ENCODE measurements at regions not wholly inside any gene's neighbourhood (a gene's known extent, or its start where the extent isn't known, plus 50 kb on each side); places are given as distances from the start of the nearest gene placed in this dataset.

DNA sequence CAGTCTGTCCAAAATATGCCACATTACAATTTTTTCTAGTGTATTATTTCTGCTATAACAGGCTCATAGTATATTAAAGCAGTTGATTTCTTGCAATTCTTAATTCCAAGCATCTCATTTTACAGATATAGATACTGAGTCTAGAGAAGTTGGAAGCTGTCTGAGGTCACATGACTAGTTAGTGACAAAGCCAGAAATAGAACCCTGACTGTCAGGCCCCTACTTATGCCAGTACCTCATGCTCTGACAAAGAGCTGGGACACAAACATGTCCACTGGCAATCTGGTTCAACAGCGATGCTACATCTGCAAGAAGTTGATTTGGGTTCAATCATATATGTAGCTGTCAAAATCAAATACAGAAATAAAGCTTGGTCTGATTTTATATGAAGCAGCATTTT lies 750.4 kb upstream of the FAM98A start:
- Histone ChIP-seq H3K27me3 (ENCODE audit: insufficient read depth, poor library complexity, severe bottlenecking) (no peaks in the 10 kb centered on the region), H3K4me3 (replicated peaks; ENCODE audit: insufficient read depth, low read length) (no peak overlapping the region), H3K27ac (replicated peaks) (no peak overlapping the region)
- TF ChIP-seq SPI1 (IDR thresholded peaks at IDR 0.05; ENCODE audit: borderline replicate concordance, low read depth) (no peak), GABPA (IDR thresholded peaks at IDR 0.05; ENCODE audit: low read depth) (no peak)
- no peak for DNase-seq (ENCODE audit: low read depth in 1 of 2, low spot score in 1 of 2)

DNA sequence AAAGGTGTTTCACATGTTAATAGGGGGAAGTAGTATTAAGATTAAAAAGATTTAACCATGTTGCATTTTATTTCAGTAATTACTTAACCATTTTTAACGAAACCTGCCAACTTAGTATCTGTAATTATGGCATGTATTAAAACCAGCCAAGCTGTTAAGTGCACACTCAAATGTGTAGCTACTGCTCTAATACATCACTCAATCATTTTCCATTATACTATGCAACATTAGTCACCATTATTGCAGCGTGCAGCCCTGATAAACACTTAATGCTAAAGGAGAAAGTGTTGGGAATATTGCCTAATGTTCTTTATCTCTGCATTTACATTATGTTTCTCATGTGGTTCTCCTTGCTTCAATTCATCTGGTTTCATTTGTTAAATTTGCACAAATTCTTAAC lies 745.9 kb upstream of the FAM98A start:
- H3K4me3 ChIP-seq (replicated peaks; ENCODE audit: insufficient read depth, low read length), result no peak overlapping the region
- TF ChIP-seq, protein P1, sequence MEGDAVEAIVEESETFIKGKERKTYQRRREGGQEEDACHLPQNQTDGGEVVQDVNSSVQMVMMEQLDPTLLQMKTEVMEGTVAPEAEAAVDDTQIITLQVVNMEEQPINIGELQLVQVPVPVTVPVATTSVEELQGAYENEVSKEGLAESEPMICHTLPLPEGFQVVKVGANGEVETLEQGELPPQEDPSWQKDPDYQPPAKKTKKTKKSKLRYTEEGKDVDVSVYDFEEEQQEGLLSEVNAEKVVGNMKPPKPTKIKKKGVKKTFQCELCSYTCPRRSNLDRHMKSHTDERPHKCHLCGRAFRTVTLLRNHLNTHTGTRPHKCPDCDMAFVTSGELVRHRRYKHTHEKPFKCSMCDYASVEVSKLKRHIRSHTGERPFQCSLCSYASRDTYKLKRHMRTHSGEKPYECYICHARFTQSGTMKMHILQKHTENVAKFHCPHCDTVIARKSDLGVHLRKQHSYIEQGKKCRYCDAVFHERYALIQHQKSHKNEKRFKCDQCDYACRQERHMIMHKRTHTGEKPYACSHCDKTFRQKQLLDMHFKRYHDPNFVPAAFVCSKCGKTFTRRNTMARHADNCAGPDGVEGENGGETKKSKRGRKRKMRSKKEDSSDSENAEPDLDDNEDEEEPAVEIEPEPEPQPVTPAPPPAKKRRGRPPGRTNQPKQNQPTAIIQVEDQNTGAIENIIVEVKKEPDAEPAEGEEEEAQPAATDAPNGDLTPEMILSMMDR (IDR thresholded peaks at IDR 0.05; ENCODE audit: insufficient read depth, low read length), result no peak
- TF ChIP-seq SPI1 (IDR thresholded peaks at IDR 0.05; ENCODE audit: borderline replicate concordance, low read depth), result no peak
- no peak for TF ChIP-seq POLR2AphosphoS5 (IDR thresholded peaks at IDR 0.05; ENCODE audit: low read depth)
- TF ChIP-seq, protein P2, sequence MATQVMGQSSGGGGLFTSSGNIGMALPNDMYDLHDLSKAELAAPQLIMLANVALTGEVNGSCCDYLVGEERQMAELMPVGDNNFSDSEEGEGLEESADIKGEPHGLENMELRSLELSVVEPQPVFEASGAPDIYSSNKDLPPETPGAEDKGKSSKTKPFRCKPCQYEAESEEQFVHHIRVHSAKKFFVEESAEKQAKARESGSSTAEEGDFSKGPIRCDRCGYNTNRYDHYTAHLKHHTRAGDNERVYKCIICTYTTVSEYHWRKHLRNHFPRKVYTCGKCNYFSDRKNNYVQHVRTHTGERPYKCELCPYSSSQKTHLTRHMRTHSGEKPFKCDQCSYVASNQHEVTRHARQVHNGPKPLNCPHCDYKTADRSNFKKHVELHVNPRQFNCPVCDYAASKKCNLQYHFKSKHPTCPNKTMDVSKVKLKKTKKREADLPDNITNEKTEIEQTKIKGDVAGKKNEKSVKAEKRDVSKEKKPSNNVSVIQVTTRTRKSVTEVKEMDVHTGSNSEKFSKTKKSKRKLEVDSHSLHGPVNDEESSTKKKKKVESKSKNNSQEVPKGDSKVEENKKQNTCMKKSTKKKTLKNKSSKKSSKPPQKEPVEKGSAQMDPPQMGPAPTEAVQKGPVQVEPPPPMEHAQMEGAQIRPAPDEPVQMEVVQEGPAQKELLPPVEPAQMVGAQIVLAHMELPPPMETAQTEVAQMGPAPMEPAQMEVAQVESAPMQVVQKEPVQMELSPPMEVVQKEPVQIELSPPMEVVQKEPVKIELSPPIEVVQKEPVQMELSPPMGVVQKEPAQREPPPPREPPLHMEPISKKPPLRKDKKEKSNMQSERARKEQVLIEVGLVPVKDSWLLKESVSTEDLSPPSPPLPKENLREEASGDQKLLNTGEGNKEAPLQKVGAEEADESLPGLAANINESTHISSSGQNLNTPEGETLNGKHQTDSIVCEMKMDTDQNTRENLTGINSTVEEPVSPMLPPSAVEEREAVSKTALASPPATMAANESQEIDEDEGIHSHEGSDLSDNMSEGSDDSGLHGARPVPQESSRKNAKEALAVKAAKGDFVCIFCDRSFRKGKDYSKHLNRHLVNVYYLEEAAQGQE (IDR thresholded peaks at IDR 0.05; ENCODE audit: insufficient replicate concordance, low read depth), result no peak
- TF ChIP-seq GABPA (IDR thresholded peaks at IDR 0.05; ENCODE audit: low read depth), result no peak
- no peak for DNase-seq (ENCODE audit: low read depth in 1 of 2, low spot score in 1 of 2)
- H3K27me3 ChIP-seq (ENCODE audit: insufficient read depth, poor library complexity, severe bottlenecking), result no peaks in the 10 kb centered on the region
- no peak overlapping the region for H3K27ac ChIP-seq (replicated peaks)

DNA sequence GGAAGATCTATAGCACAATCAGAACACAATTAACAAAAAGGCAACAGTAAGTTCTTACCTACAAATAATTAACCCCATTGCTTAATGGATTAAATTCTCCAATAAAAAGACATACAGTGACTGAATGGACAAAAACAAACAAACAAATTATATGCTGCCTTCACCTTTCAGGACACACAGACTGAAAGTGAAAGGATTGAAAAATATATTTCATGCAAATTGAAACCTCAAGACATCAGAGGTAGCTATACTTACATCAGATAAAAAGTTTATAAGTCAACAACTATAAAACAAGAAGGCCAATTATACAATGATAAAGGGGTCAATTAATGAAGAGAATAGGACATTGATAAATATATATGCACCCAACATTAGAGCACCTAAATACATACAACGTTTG lies 741.2 kb upstream of the FAM98A start:
- TF ChIP-seq POLR2AphosphoS5 (IDR thresholded peaks at IDR 0.05; ENCODE audit: low read depth), result no peak
- TF ChIP-seq, protein P2 (IDR thresholded peaks at IDR 0.05; ENCODE audit: insufficient replicate concordance, low read depth), result no peak
- TF ChIP-seq GABPA (IDR thresholded peaks at IDR 0.05; ENCODE audit: low read depth), result no peak
- TF ChIP-seq, protein P1 (IDR thresholded peaks at IDR 0.05; ENCODE audit: insufficient read depth, low read length), result no peak
- no peak for TF ChIP-seq SPI1 (IDR thresholded peaks at IDR 0.05; ENCODE audit: borderline replicate concordance, low read depth)
- Histone ChIP-seq H3K27me3 (ENCODE audit: insufficient read depth, poor library complexity, severe bottlenecking) (no peaks in the 10 kb centered on the region), H3K27ac (replicated peaks) (no peak overlapping the region), H3K4me3 (replicated peaks; ENCODE audit: insufficient read depth, low read length) (no peak overlapping the region)
- DNase-seq (ENCODE audit: low read depth in 1 of 2, low spot score in 1 of 2), result no peak

DNA sequence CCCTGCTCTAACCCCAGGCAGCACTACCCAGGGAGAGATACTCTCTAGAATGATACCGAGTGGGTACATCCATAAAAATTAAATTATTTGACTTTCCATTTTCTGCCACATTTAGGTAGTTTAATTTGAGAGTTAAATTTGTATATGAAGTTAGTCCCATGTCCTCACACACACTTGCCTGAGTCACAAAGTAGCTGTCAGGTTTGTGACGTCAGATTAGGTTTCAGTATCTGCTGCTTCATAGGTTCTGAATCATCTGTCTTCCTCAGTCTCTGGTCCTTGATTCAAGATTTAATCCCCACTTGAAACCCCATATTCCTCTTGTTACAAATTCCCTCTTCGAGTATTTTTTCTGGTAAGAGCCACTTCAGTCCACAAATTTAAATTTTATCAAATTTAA lies 738.6 kb upstream of the FAM98A start:
- no peak overlapping the region for H3K27ac ChIP-seq (replicated peaks)
- no peak for DNase-seq (ENCODE audit: low read depth in 1 of 2, low spot score in 1 of 2)
- TF ChIP-seq POLR2AphosphoS5 (IDR thresholded peaks at IDR 0.05; ENCODE audit: low read depth), result no peak
- TF ChIP-seq, protein P2 (IDR thresholded peaks at IDR 0.05; ENCODE audit: insufficient replicate concordance, low read depth), result no peak
- TF ChIP-seq, protein P1 (IDR thresholded peaks at IDR 0.05; ENCODE audit: insufficient read depth, low read length), result no peak
- no peak for TF ChIP-seq SPI1 (IDR thresholded peaks at IDR 0.05; ENCODE audit: borderline replicate concordance, low read depth)
- TF ChIP-seq GABPA (IDR thresholded peaks at IDR 0.05; ENCODE audit: low read depth), result no peak
- H3K4me3 ChIP-seq (replicated peaks; ENCODE audit: insufficient read depth, low read length), result no peak overlapping the region
- no peaks in the 10 kb centered on the region for H3K27me3 ChIP-seq (ENCODE audit: insufficient read depth, poor library complexity, severe bottlenecking)

Data from HL-60 (cell line).